GM20000 (cell line): ENCODE measurements at regions not wholly inside any gene's neighbourhood (a gene's known extent, or its start where the extent isn't known, plus 50 kb on each side); places are given as distances from the start of the nearest gene placed in this dataset.

Experiments used
- DNase-seq: peaks from one replicate; pipeline ENCODE4 v3.0.0; 2012; ENCODE audit warnings: low spot score
- TF ChIP-seq, protein P1 (sequence below): IDR thresholded peaks from 2 replicates; pipeline ENCODE4 v1.5.1; 2012; ENCODE audit warnings: mild to moderate bottlenecking, control low read depth; ENCODE audit errors: extremely low read depth, missing control alignments

DNA sequence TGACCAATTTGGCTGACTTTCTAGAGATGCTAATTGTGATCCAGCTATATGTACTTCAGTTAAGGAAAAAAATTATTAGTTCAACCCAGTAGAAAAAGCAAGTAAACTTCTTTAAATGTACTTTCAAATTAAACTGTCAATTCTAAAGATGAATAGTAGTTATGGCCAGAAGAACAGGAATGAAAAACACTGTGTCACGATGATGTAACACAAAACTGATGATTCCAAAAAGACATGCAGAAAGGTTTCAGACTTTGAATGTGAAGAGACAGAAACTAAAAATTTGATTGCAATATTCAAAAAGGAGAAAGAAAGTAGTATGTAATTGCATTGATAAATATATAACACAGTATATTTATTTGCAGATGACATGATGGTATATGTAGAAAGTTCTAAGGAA lies 127.3 kb upstream of the NR4A3 start:
- TF ChIP-seq, protein P1, sequence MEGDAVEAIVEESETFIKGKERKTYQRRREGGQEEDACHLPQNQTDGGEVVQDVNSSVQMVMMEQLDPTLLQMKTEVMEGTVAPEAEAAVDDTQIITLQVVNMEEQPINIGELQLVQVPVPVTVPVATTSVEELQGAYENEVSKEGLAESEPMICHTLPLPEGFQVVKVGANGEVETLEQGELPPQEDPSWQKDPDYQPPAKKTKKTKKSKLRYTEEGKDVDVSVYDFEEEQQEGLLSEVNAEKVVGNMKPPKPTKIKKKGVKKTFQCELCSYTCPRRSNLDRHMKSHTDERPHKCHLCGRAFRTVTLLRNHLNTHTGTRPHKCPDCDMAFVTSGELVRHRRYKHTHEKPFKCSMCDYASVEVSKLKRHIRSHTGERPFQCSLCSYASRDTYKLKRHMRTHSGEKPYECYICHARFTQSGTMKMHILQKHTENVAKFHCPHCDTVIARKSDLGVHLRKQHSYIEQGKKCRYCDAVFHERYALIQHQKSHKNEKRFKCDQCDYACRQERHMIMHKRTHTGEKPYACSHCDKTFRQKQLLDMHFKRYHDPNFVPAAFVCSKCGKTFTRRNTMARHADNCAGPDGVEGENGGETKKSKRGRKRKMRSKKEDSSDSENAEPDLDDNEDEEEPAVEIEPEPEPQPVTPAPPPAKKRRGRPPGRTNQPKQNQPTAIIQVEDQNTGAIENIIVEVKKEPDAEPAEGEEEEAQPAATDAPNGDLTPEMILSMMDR: no peak
- no peak for DNase-seq

DNA sequence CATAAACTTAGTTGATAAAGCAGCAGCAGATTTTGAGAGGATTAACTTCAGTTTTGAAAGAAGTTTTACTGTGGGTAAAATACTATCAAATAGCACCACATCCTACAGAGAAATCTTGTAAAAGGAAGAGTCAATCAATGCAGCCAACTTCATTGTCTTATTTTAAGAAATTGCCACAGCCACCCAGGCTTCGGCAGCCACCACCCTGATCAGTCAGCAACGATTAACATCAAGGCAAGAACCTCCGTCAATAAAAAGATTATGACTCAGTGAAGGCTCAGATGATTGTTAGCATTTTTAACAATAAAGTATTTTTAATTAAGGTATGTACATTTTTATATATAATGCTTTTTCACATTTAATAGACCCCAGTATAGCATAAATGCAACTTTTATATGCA lies 122.3 kb upstream of the NR4A3 start:
- TF ChIP-seq, protein P1: no peak

DNA sequence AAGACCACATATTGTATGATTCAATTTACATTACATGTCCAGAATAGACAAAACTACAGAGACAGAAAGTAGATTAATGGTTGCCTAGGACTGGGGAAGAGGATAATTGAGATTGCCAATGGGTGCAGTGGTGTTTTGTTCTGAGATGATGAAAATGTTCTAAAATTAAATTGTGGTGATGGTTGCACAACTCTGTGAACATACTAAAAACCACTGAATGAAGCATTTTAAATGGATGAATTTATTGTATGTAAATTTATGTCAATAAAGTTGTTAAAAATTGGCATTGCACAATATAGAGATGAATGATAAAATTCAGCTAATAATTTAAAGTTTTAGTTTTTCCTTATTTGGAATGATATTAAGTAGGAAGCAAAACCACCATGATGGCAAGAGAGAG lies 109.5 kb upstream of the NR4A3 start:
- TF ChIP-seq, protein P1: no peak
- DNase-seq: no peak

More for the DNA sequence above, 122.3 kb upstream of the NR4A3 start:
- DNase-seq: no peak

DNA sequence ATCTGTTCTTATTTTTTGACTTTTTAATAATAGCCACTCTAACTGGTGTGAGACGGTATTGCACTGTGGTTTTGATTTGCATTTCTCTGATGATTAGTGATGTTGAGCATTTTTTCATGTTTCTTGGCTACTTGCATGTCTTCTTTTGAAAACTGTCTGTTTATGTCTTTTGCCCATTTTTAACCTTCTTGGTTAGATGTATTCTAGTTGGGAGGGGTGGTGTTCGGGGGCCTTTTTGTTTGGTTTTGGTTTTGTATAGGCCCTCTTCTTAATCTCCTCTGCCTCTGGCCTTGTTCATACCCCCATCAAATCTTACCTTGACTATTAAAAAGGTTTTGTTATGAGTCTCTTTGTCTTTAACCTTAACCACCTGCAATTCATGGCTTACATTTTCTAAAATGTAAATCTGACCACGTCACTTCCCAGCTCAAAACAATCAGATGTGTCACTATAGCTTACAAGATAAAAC lies 107.8 kb upstream of the NR4A3 start:
- TF ChIP-seq, protein P1: no peak
- DNase-seq: peak; percentile 9

DNA sequence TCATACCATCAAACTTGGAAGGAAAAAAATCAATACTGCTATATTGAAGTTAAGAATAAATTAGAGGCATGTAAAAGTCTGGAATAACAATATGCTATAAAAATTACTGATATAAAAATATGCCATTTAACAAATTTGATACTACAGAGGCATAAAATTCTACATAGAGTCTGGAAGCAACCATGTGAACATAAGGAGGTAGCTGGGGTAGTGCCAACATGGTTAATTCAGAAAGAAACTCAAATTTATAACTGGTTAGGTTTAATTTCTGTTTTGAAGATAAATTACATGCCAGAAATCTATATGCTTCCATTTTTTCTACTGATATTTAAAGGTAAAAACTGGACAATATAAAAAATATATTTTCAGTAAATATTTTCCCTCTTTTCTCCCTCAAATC lies 103.1 kb upstream of the NR4A3 start:
- TF ChIP-seq, protein P1: no peak
- DNase-seq: no peak

DNA sequence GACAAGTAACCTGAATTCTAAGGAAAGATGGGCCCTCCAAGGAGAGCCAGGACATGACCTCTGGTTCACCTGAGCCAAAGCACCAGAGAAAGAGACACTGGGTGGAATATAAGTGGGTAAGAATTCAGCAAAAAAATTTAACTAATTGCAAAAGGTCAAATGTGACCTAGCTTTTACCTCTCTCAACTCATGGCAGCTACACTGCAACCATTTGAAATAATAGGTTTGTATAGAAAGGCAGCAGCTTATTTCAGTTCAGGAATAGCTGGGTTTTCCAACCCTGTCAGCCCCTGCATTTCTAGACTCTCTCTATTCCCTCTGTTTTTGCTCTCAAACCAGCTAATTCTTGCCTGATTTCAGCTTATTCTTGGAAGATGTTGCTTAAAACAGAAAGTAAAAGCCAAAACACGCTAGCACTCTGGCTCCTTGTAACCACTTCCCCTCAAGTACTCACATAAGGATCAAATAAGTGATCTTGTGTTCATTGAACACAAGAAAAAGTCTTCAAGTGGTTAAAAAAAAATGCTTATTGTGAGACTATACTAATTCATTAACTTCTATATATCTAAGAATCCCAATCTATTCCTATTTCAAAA lies 101.1 kb upstream of the NR4A3 start:
- TF ChIP-seq, protein P1: no peak
- DNase-seq: peak; percentile 31

DNA sequence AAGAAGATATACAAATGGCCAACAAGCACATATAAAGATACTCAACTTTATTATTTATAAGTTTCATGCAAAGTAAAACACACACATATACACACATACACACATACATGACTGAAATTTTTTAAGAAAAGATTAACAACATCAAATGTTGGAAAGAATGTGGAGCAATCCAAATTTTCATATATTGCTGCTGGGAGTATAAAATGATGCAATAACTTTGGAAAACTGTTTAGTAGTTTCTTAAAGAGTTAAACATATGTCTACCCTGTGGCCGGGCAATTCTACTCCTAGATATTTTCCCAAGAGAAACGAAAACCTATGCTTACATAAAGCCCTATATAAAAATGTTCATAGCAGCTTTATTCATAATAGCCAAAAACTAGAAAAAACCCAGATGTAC lies 99.8 kb upstream of the NR4A3 start:
- TF ChIP-seq, protein P1: no peak
- no peak for DNase-seq
